ENCODE measurements at regions not wholly inside any gene's neighbourhood (a gene's known extent, or its start where the extent isn't known, plus 50 kb on each side); places are given as distances from the start of the nearest gene placed in this dataset.

DNA sequence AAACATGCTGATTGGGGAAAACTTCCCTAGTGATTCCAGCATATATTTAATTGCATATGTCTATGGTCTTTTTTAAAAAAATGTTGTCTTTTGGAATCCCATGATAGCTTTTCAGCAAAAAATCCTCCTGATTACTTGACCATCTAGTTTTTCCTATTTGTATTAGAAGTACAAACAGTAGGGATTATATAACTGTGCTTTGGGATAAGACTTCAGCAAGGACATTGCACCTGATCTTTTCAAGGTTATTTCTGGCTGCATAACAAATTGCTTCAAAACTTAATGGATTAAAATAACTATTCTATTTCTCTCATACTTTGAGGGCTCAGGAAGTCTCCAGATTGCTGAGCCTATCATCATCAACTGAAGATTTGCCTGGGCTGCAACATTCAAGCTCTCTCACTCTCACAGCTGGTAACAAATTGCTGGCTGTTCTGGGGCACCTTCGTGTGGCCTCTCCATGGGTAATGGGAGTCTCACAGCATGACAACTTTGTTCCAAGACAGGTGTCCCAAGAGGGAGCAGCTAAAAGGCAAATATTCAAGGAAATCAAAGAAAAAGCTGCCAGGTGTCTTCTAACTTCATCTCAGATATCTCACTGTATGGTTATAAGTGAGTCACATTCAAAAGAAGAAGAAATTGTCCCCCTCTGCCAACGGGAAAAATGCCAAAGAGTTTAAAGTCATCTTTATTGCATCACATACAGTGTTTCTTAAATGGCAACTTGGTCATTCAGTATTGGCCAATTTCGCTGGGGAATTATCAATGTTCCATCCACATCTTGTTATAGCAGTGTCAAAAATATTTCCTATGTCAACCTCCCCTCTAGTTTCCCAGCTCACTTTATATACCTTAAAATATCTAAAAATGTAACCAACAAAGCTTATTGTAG lies 644.5 kb upstream of the GRM7 start:
- TF ChIP-seq, protein P1, sequence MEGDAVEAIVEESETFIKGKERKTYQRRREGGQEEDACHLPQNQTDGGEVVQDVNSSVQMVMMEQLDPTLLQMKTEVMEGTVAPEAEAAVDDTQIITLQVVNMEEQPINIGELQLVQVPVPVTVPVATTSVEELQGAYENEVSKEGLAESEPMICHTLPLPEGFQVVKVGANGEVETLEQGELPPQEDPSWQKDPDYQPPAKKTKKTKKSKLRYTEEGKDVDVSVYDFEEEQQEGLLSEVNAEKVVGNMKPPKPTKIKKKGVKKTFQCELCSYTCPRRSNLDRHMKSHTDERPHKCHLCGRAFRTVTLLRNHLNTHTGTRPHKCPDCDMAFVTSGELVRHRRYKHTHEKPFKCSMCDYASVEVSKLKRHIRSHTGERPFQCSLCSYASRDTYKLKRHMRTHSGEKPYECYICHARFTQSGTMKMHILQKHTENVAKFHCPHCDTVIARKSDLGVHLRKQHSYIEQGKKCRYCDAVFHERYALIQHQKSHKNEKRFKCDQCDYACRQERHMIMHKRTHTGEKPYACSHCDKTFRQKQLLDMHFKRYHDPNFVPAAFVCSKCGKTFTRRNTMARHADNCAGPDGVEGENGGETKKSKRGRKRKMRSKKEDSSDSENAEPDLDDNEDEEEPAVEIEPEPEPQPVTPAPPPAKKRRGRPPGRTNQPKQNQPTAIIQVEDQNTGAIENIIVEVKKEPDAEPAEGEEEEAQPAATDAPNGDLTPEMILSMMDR (IDR thresholded peaks at IDR 0.05; ENCODE audit: low read depth, low read length), result no peak
- H3K4me3 ChIP-seq (ENCODE audit: low read depth, low read length), result no peak overlapping the region
- no peaks in the 10 kb centered on the region for H3K36me3 ChIP-seq
- no peak overlapping the region for H3K27ac ChIP-seq
- no peaks in the 10 kb centered on the region for H3K9me3 ChIP-seq (ENCODE audit: severe bottlenecking)
- peaks cover 3% of the 10 kb centered on the region for H3K27me3 ChIP-seq (ENCODE audit: insufficient read depth, low read depth, severe bottlenecking)
- DNase-seq, result no peak

GRCh38 chr3:6220447-6220846 lies 640.5 kb upstream of the GRM7 start:
- Histone ChIP-seq H3K4me3 (ENCODE audit: low read depth, low read length) (no peak overlapping the region), H3K36me3 (no peaks in the 10 kb centered on the region), H3K9me3 (ENCODE audit: severe bottlenecking) (no peaks in the 10 kb centered on the region), H3K27me3 (ENCODE audit: insufficient read depth, low read depth, severe bottlenecking) (peaks cover 7% of the 10 kb centered on the region), H3K27ac (no peak overlapping the region)
- DNase-seq, result no peak
- TF ChIP-seq, protein P1 (IDR thresholded peaks at IDR 0.05; ENCODE audit: low read depth, low read length), result no peak

- no peaks in the 10 kb centered on the region for H3K36me3 ChIP-seq
- H3K27ac ChIP-seq, result no peak overlapping the region
- TF ChIP-seq, protein P1 (IDR thresholded peaks at IDR 0.05; ENCODE audit: low read depth, low read length), result no peak
- H3K4me3 ChIP-seq (ENCODE audit: low read depth, low read length), result no peak overlapping the region
- H3K27me3 ChIP-seq (ENCODE audit: insufficient read depth, low read depth, severe bottlenecking), result peaks cover 11% of the 10 kb centered on the region
- DNase-seq, result no peak
- no peaks in the 10 kb centered on the region for H3K9me3 ChIP-seq (ENCODE audit: severe bottlenecking)
Observed at GRCh38 chr3:6222069-6222468, 638.8 kb upstream of the GRM7 start.

DNA sequence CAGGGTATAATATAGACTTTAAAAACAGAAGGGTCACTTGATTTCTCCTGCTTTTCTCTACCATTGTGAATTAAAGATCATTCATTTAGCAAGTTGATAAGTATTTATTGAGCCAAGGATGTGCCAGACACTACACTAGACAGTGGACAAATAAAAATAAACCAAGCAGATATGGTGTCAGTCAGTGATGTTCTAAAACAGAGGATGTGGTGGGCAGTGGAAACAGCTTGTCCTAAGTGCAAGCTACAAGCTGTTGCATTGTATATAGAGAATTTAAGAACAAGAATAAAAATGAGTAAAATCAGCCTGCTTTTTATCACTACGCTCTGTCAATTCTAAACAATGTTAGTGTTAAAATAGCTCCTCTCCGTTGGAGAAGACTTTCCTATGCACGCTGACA lies 637.3 kb upstream of the GRM7 start:
- no peak for DNase-seq
- Histone ChIP-seq H3K36me3 (no peaks in the 10 kb centered on the region), H3K4me3 (ENCODE audit: low read depth, low read length) (no peak overlapping the region), H3K27ac (no peak overlapping the region), H3K27me3 (ENCODE audit: insufficient read depth, low read depth, severe bottlenecking) (peaks cover 11% of the 10 kb centered on the region), H3K9me3 (ENCODE audit: severe bottlenecking) (no peaks in the 10 kb centered on the region)
- TF ChIP-seq, protein P1 (IDR thresholded peaks at IDR 0.05; ENCODE audit: low read depth, low read length), result no peak

DNA sequence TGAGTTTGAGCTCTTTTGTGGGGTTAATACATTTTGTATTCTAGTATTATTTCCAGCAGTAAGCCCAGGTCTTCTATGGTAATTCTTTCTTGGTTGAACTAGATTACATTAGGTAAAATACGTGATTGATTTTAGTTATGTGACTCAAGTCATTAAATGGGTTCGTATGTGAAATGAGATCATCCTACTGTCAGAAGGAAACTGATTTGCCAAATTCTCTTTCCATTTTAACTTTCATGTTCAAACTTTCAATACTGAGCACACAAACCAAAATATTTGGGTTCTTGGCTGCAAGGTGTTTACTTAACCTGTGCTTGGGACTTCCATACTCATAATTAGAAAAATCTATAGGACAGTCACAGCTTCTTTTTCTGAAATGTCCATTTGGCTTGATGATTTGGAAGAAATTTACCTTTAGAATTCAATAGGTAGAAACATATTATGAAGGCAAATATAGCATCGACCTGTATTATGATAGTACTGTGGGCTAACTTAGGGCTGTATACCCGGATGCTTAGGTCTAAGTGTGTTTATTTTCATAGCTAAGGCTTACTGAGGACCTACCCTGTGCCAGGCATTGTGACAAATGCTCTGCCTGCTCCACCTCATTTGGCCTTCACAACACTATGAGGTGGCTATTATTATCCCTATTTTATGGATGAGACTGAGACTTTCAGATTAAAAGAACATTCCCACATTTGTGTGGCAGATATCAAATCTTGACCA lies 631.8 kb upstream of the GRM7 start:
- H3K4me3 ChIP-seq (ENCODE audit: low read depth, low read length), result no peak overlapping the region
- TF ChIP-seq, protein P1 (IDR thresholded peaks at IDR 0.05; ENCODE audit: low read depth, low read length), result no peak
- no peak overlapping the region for H3K27ac ChIP-seq
- no peaks in the 10 kb centered on the region for H3K9me3 ChIP-seq (ENCODE audit: severe bottlenecking)
- DNase-seq, result no peak
- H3K36me3 ChIP-seq, result no peaks in the 10 kb centered on the region
- H3K27me3 ChIP-seq (ENCODE audit: insufficient read depth, low read depth, severe bottlenecking), result peaks cover 14% of the 10 kb centered on the region

Measured in WERI-Rb-1 (cell line).